Tibial artery (tissue), 4 donors: ENCODE measurements at regions not wholly inside any gene's neighbourhood (a gene's known extent, or its start where the extent isn't known, plus 50 kb on each side); places are given as distances from the start of the nearest gene placed in this dataset.

ENCODE experiments used
- DNase-seq, 2 donors: peaks; one replicate each; pipeline ENCODE4 v3.0.0-alpha.2; 2019
- H3K27ac ChIP-seq, 2 donors: fragments of 200-600 bp; sonication (generic) in 1 of 2; 1 replicate in 1 of 2; 2 replicates in 1 of 2; pipeline ENCODE4 v1.5.1; 2018 to 2019; ENCODE audit warnings: mild to moderate bottlenecking in 1 of 2
- H3K27me3 ChIP-seq, 2 donors: fragments of 200-600 bp; sonication (generic) in 1 of 2; one replicate each; pipeline versions ENCODE4 v1.5.1 to v1.6.0; 2016 to 2019
- H3K36me3 ChIP-seq, 3 donors: fragments of 200-600 bp; sonication (generic) in 2 of 3; one replicate each; pipeline ENCODE4 v1.5.1; 2016 to 2019; ENCODE audit warnings: mild to moderate bottlenecking in 2 of 3
- H3K4me1 ChIP-seq, 4 donors: fragments of 200-600 bp; sonication (generic) in 2 of 4; 1 replicate in 3 of 4; 2 replicates in 1 of 4; pipeline ENCODE4 v1.5.1; 2016 to 2019
- H3K4me3 ChIP-seq, 2 donors: fragments of 200-600 bp; sonication (generic) in 1 of 2; 1 replicate in 1 of 2; 2 replicates in 1 of 2; pipeline ENCODE4 v1.5.1; 2018 to 2019; ENCODE audit warnings: mild to moderate bottlenecking in 2 of 2
- H3K9me3 ChIP-seq, 3 donors: fragments of 200-600 bp; sonication (generic) in 1 of 3; one replicate each; pipeline ENCODE4 v1.5.1; 2016 to 2019
- CTCF ChIP-seq, 2 experiments: fragments of 200-600 bp in 1 of 2; fragments of 450-650 bp in 1 of 2; IDR thresholded peaks; one replicate each; pipeline ENCODE4 v1.5.1; 2017 to 2019; ENCODE audit warnings: antibody characterized with exemption in 2 of 2, mild to moderate bottlenecking in 1 of 2, moderate library complexity in 1 of 2
- intact Hi-C: fragments of 100-400 bp; cut with DNase I; formaldehyde crosslinking; loops from one replicate; pipeline ENCODE4 v1.15.0; 2023; ENCODE audit warnings: low total_unique reads

GRCh38 chr4:187937557-187937956 lies 58.0 kb upstream of the ZFP42 start:
- TF ChIP-seq CTCF (IDR thresholded peaks at IDR 0.05), result no peak
- no peak for DNase-seq
- intact Hi-C loops, result no loop called here

GRCh38 chr4:187940299-187940698 lies 55.3 kb upstream of the ZFP42 start:
- H3K4me1 ChIP-seq, result no peaks in the 10 kb centered on the region
- no peak for TF ChIP-seq CTCF (IDR thresholded peaks at IDR 0.05)
- H3K27me3 ChIP-seq, result no peaks in the 10 kb centered on the region
- intact Hi-C loops, result no loop called here
- DNase-seq, result no peak
- H3K9me3 ChIP-seq, result no peaks in the 10 kb centered on the region
- H3K27ac ChIP-seq, result no peak overlapping the region
- H3K36me3 ChIP-seq, result no peaks in the 10 kb centered on the region
- H3K4me3 ChIP-seq, result no peak overlapping the region

More at GRCh38 chr4:187937557-187937956, 58.0 kb upstream of the ZFP42 start:
- Histone ChIP-seq H3K27ac (no peak overlapping the region), H3K4me3 (no peak overlapping the region), H3K9me3 (no peaks in the 10 kb centered on the region), H3K27me3 (no peaks in the 10 kb centered on the region), H3K36me3 (no peaks in the 10 kb centered on the region), H3K4me1 (no peaks in the 10 kb centered on the region)

- Histone ChIP-seq H3K27ac (no peak overlapping the region), H3K27me3 (no peaks in the 10 kb centered on the region), H3K4me1 (no peaks in the 10 kb centered on the region), H3K36me3 (no peaks in the 10 kb centered on the region), H3K9me3 (no peaks in the 10 kb centered on the region), H3K4me3 (no peak overlapping the region)
- no peak for TF ChIP-seq CTCF (IDR thresholded peaks at IDR 0.05)
- no peak for DNase-seq
- intact Hi-C loops, result no loop called here
Measured at GRCh38 chr4:187942968-187943367, 52.6 kb upstream of the ZFP42 start.

GRCh38 chr4:187944179-187944578 lies 51.4 kb upstream of the ZFP42 start:
- H3K27me3 ChIP-seq, result no peaks in the 10 kb centered on the region
- no peaks in the 10 kb centered on the region for H3K9me3 ChIP-seq
- no peak overlapping the region for H3K4me3 ChIP-seq
- H3K4me1 ChIP-seq, result no peaks in the 10 kb centered on the region
- TF ChIP-seq CTCF (IDR thresholded peaks at IDR 0.05), result no peak
- intact Hi-C loops, result no loop called here
- no peak for DNase-seq
- H3K36me3 ChIP-seq, result no peaks in the 10 kb centered on the region
- H3K27ac ChIP-seq, result no peak overlapping the region
